HUES6 (cell line): ENCODE measurements at regions not wholly inside any gene's neighbourhood (a gene's known extent, or its start where the extent isn't known, plus 50 kb on each side); places are given as distances from the start of the nearest gene placed in this dataset.
"Not testable (repeated sequence)": the region's sequence is repeated elsewhere in the genome, so short reads cannot be mapped to it uniquely, and the experiment has no call there.

Experiments
- H3K27ac ChIP-seq: 2 replicates; pipeline ENCODE4 v1.7.0; 2013; ENCODE audit warnings: low read depth, mild to moderate bottlenecking, low read length, inconsistent platforms
- H3K27me3 ChIP-seq: 2 replicates; pipeline ENCODE4 v1.6.1; 2013; ENCODE audit warnings: low read length; ENCODE audit not compliant: control insufficient read depth, insufficient read depth
- H3K36me3 ChIP-seq: 2 replicates; pipeline ENCODE4 v1.6.1; 2013; ENCODE audit warnings: low read length; ENCODE audit not compliant: control insufficient read depth, insufficient read depth
- H3K4me1 ChIP-seq: 2 replicates; pipeline ENCODE4 v1.6.1; 2013; ENCODE audit warnings: low read length; ENCODE audit not compliant: control insufficient read depth, insufficient read depth
- H3K4me3 ChIP-seq: 2 replicates; pipeline ENCODE4 v1.5.1; 2013; ENCODE audit warnings: low read depth, low read length
- H3K9ac ChIP-seq: one replicate; pipeline ENCODE4 v1.6.1; 2013; ENCODE audit warnings: mild to moderate bottlenecking, low read length
- H3K9me3 ChIP-seq: 2 replicates; pipeline ENCODE4 v1.6.1; 2013; ENCODE audit warnings: low read depth, low read length; ENCODE audit not compliant: control insufficient read depth, insufficient read depth

DNA sequence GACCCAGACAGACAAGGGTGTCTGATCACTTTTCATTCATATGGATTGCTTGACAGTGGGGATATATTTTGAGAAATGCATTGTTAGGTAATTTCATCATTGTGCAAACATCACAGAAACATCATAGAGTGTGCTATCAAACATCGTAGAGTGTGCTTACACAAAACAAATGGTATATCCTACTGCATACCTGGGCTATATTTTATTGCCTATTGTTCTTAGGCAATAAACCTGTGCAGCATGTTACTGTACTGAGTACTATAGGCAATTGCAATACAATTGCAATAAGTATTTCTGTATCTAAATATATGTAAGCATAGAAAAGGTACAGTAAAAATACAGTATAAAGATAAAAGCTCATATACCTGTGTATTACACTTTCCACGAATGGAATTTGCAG, 319.1 kb downstream of the KIF20B start:
- H3K4me3 ChIP-seq = no peak overlapping the region
- no peaks in the 10 kb centered on the region for H3K27me3 ChIP-seq
- H3K27ac ChIP-seq = no peak overlapping the region
- H3K4me1 ChIP-seq = no peaks in the 10 kb centered on the region
- no peak overlapping the region for H3K9ac ChIP-seq
- H3K36me3 ChIP-seq = no peaks in the 10 kb centered on the region
- H3K9me3 ChIP-seq = no peaks in the 10 kb centered on the region

DNA sequence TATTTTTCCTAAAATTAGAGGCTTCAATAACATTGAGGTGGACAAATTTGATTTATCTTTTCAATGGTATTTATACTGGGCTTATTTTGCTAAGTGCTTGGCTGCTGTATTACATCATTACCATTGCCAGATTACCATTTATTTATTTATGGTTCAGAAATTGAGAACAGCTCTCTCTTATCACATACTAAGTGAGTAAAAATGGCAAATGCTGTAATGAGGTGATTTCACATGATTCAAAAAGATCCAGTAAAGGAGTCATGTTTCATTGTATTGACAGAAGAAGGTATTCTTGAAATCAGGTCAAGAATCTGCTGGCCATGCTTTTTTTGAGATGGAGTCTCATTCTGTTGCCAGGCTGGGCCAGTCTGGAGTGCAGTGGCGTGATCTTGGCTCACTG, 322.6 kb downstream of the KIF20B start:
- no peak overlapping the region for H3K27ac ChIP-seq

DNA sequence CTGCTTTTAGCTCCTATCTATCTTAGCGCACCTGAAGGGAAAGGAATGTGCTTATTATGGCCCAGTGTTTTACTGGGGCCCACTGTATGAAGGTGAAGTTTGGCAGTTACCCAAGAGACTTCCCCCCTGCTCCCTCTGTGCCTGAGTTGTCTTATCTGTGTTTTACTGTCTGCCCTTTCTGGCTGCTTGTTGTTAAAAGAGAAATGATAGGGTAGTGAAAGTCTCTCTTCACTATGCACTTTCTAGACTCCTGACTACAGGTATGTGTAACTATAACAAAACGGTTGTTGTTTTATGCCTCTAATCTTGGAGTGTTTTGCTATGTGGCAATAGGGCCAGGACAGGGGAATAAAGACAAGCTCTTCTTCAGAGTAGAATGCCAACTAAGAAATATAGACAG, 326.9 kb downstream of the KIF20B start:
- no peaks in the 10 kb centered on the region for H3K9me3 ChIP-seq
- H3K27me3 ChIP-seq = no peaks in the 10 kb centered on the region
- H3K4me3 ChIP-seq = no peak overlapping the region
- H3K9ac ChIP-seq = no peak overlapping the region
- H3K4me1 ChIP-seq = no peaks in the 10 kb centered on the region
- H3K36me3 ChIP-seq = no peaks in the 10 kb centered on the region
- no peak overlapping the region for H3K27ac ChIP-seq

More for the DNA sequence above, 322.6 kb downstream of the KIF20B start:
- Histone ChIP-seq H3K36me3 (no peaks in the 10 kb centered on the region), H3K9me3 (no peaks in the 10 kb centered on the region), H3K4me1 (no peaks in the 10 kb centered on the region), H3K27me3 (no peaks in the 10 kb centered on the region), H3K4me3 (no peak overlapping the region), H3K9ac (no peak overlapping the region)

DNA sequence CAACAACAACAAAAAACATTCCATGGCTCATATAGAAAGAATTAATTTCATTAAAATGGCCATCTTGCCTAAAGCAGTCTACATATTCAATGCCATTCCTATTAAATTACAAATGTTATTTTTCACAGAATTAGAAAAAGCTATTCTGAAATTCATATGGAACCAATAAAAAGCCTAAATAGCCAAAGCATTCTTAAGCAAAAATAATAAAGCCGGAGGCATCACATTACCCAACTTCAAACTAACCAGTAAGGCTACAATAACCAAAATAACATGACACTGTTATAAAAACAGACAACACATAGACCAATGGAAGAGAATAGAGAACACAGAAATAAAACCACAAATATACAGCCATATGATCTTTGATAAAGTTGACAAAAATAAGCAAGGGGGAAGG, 330.4 kb downstream of the KIF20B start:
- no peaks in the 10 kb centered on the region for H3K36me3 ChIP-seq
- no peak overlapping the region for H3K27ac ChIP-seq
- H3K27me3 ChIP-seq = no peaks in the 10 kb centered on the region
- H3K4me1 ChIP-seq = no peaks in the 10 kb centered on the region
- no peak overlapping the region for H3K9ac ChIP-seq
- H3K4me3 ChIP-seq = no peak overlapping the region
- H3K9me3 ChIP-seq = no peaks in the 10 kb centered on the region

DNA sequence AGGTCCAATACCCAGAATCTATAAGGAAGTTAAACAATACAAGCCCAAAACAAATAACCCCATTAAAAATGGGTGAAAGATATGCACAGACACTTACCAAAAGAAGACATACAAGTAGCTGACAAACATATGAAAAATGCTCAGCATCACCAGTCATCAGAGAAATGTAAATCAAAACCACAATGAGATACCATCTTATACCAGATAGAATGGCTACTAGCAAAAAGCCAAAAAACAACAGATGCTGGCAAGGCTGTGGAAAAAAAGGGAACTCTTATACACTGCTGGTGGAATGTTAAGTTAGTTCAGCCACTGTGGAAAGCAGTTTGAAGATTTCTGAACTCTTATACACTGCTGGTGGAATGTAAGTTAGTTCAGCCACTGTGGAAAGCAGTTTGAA, 331.1 kb downstream of the KIF20B start:
- Histone ChIP-seq H3K36me3 (no peaks in the 10 kb centered on the region), H3K9ac (no peak overlapping the region), H3K27me3 (no peaks in the 10 kb centered on the region), H3K27ac (no peak overlapping the region), H3K4me1 (no peaks in the 10 kb centered on the region), H3K4me3 (no peak overlapping the region), H3K9me3 (no peaks in the 10 kb centered on the region)

DNA sequence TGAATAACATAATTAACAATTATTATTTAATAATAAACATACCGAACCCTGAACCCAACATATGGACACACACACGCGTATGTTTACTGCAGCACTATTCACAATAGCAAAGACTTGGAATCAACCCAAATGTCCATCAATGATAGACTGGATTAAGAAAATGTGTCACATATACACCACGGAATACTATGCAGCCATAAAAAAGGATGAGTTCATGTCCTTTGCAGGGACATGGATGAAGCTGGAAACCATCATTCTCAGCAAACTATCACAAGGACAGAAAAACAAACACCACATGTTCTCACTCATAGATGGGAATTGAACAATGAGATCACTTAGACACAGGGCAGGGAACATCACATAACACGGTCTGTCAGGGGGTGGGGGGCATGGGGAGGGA, 333.5 kb downstream of the KIF20B start:
- not testable (repeated sequence) for H3K4me1 ChIP-seq, H3K27me3 ChIP-seq, H3K9ac ChIP-seq, H3K36me3 ChIP-seq, H3K27ac ChIP-seq, H3K9me3 ChIP-seq, H3K4me3 ChIP-seq

DNA sequence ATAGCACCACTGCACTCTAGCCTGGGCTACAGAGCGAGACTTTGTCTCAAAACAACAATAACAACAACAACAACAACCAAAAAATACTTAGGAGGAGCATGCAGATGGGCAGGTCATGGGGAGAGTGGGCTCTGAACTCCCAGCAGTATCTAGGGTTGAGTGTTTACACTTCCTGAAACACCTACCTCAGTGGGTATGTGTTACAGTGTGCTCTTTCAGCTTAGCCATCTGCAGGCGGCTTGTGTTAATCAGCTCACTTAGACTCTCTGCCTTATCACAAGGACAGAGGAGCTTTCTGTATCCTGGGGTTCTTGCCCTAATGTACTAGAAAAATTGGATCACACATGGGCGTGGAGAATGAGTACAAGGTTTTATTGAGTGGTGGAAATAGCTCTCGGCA, 340.2 kb downstream of the KIF20B start:
- Histone ChIP-seq H3K27me3 (no peaks in the 10 kb centered on the region), H3K4me3 (no peak overlapping the region), H3K9ac (no peak overlapping the region), H3K9me3 (no peaks in the 10 kb centered on the region), H3K27ac (no peak overlapping the region), H3K4me1 (no peaks in the 10 kb centered on the region), H3K36me3 (no peaks in the 10 kb centered on the region)

DNA sequence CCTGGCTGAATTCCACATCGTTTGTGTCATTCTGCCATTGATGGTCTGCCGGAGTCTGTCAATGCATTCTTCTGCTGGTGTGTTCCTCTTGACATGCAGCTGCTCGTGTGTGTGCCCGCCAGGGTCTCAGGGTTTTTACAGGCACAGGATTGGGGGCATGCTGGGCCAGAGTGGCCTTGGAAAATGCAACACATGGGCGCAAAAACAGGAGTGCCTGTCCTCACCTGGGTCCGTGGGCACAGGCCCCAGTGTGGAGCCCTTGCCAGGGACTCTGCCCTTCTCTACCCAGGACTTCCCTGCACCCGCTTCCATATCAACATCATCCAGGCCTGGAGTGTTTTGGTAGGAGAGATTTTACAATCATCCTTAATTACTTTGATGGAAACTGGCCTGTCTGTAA, 340.7 kb downstream of the KIF20B start:
- Histone ChIP-seq H3K9me3 (no peaks in the 10 kb centered on the region), H3K27ac (no peak overlapping the region), H3K4me3 (no peak overlapping the region), H3K36me3 (no peaks in the 10 kb centered on the region), H3K27me3 (no peaks in the 10 kb centered on the region), H3K4me1 (no peaks in the 10 kb centered on the region), H3K9ac (no peak overlapping the region)

DNA sequence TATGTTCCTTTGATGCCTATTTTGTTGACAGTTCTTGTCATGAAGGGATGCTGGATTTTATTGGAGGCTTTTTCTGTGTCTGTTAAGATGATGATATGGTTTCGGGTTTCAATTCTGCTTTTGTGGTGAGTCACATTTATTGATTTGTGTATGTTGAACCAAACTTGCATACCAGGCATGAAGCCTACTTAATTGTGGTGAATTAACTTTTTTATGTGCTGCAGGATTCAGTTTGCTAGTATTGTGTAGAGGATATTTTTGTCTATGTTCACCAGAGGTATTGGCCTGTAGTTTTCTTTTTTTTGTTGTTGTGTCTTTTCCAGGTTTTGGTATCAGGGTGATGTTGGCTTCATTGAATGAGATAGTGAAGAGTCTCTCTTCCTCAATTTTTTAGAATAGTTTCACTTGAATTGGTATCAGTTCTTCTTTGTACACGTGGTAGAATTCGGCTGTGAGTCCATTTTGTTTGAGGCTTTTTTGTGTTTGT, 345.9 kb downstream of the KIF20B start:
- no peaks in the 10 kb centered on the region for H3K36me3 ChIP-seq
- H3K4me1 ChIP-seq = no peaks in the 10 kb centered on the region
- no peak overlapping the region for H3K4me3 ChIP-seq
- H3K9me3 ChIP-seq = no peaks in the 10 kb centered on the region
- no peak overlapping the region for H3K27ac ChIP-seq
- H3K9ac ChIP-seq = no peak overlapping the region
- H3K27me3 ChIP-seq = no peaks in the 10 kb centered on the region

DNA sequence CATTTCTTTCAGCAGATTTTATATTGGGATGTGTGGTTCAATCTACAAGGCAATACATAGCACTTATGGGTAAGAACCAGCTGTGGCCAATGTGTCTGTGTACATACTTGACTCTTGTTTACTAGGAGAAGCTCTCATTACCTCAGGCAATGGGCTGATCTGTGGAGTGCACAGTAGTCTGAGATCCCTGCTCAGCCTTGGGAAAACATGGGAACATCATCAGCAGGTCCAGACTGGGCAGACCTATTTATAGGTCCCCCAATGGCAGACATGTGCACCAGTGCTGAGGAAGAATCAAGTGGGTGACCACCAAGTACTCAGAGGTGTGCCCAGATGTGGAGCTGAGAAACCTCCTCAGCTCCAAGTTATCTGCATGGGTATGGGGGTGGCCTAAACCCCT, 349.7 kb downstream of the KIF20B start:
- H3K36me3 ChIP-seq = no peaks in the 10 kb centered on the region
- no peak overlapping the region for H3K4me3 ChIP-seq
- no peaks in the 10 kb centered on the region for H3K9me3 ChIP-seq
- no peak overlapping the region for H3K9ac ChIP-seq
- no peak overlapping the region for H3K27ac ChIP-seq
- no peaks in the 10 kb centered on the region for H3K27me3 ChIP-seq
- no peaks in the 10 kb centered on the region for H3K4me1 ChIP-seq

DNA sequence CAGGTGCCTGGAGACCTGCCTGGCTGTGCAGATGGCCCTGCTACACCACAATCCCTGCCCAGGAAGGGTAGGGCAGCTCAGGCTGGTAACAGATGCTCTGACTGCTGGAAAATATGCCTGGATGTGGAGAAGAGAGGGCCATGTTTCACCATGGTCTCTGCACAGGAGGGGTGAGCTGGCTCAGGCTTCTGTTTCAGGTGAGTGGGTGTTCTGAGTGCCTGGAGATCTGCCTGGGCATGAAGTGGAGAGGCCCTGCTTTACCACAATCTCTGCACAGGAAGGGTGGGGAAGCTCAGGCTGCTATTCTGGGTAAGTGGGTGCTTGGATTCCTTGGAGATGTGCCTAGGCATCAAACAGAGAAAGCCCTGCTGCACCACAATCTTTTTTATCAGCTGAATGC, 350.1 kb downstream of the KIF20B start:
- H3K36me3 ChIP-seq = no peaks in the 10 kb centered on the region
- H3K27me3 ChIP-seq = no peaks in the 10 kb centered on the region
- H3K9ac ChIP-seq = no peak overlapping the region
- no peaks in the 10 kb centered on the region for H3K9me3 ChIP-seq
- no peak overlapping the region for H3K27ac ChIP-seq
- H3K4me3 ChIP-seq = no peak overlapping the region
- no peaks in the 10 kb centered on the region for H3K4me1 ChIP-seq

DNA sequence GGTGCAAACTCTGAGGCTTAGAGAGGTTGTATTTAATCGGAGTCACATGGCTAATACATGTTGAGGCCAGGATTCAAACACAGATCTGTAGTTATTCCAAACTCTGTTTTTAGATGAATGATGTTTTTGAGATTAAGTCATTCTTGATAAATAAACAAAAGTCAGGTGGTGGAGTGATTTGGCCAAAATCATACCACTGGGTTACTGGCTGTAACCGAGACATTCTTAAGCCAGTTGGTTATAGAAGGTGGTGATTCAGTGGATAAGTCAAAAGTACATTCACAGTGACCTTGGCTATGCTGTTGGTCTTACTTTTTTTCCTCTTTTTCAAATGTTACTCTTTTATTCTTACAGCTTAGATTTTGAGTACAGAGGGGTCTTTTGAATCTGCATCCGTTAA, 361.4 kb downstream of the KIF20B start:
- no peaks in the 10 kb centered on the region for H3K27me3 ChIP-seq
- H3K9me3 ChIP-seq = no peaks in the 10 kb centered on the region
- H3K4me3 ChIP-seq = no peak overlapping the region
- no peaks in the 10 kb centered on the region for H3K4me1 ChIP-seq
- no peak overlapping the region for H3K9ac ChIP-seq
- no peak overlapping the region for H3K27ac ChIP-seq
- no peaks in the 10 kb centered on the region for H3K36me3 ChIP-seq
